IMR-90 (cell line): ENCODE measurements at regions not wholly inside any gene's neighbourhood (a gene's known extent, or its start where the extent isn't known, plus 50 kb on each side); places are given as distances from the start of the nearest gene placed in this dataset.

Experiments used
- BHLHE40 ChIP-seq: fragments of 150-350 bp; IDR thresholded peaks from 2 replicates; pipeline ENCODE4 v1.6.1; 2016; ENCODE audit warnings: mild to moderate bottlenecking, low read depth, low read length
- CEBPB ChIP-seq: IDR thresholded peaks from 2 replicates; pipeline ENCODE4 v1.6.1; 2012; ENCODE audit warnings: low read depth, low read length, improper control_type of control experiment
- FOS ChIP-seq: fragments of 150-350 bp; IDR thresholded peaks from 2 replicates; pipeline ENCODE4 v1.6.1; 2016; ENCODE audit warnings: low read depth, low read length
- MAFK ChIP-seq: IDR thresholded peaks from 2 replicates; pipeline ENCODE4 v1.6.1; 2012; ENCODE audit warnings: low read depth, low read length, improper control_type of control experiment
- MAZ ChIP-seq: IDR thresholded peaks from 2 replicates; pipeline ENCODE4 v1.6.1; 2012; ENCODE audit warnings: low read depth, mild to moderate bottlenecking, low read length, improper control_type of control experiment, moderate library complexity, borderline replicate concordance
- NFE2L2 ChIP-seq: fragments of 150-350 bp; IDR thresholded peaks from 2 replicates; pipeline ENCODE4 v1.6.1; 2016; ENCODE audit warnings: low read depth, mild to moderate bottlenecking, low read length
- POLR2A ChIP-seq: IDR thresholded peaks from 2 replicates; pipeline ENCODE4 v1.6.1; 2012; ENCODE audit warnings: mild to moderate bottlenecking, low read depth, low read length
- RAD21 ChIP-seq: IDR thresholded peaks from 2 replicates; pipeline ENCODE4 v1.6.1; 2012; ENCODE audit warnings: low read length, improper control_type of control experiment
- RCOR1 ChIP-seq: IDR thresholded peaks from 2 replicates; pipeline ENCODE4 v1.6.1; 2012; ENCODE audit warnings: mild to moderate bottlenecking, low read length, improper control_type of control experiment; ENCODE audit not compliant: insufficient replicate concordance
- RFX5 ChIP-seq: IDR thresholded peaks from 2 replicates; pipeline ENCODE4 v1.8.0; 2012; ENCODE audit warnings: low read depth, mild to moderate bottlenecking, low read length, moderate library complexity
- SMC3 ChIP-seq: fragments of 150-350 bp; IDR thresholded peaks from 2 replicates; pipeline ENCODE4 v1.6.1; 2016; ENCODE audit warnings: low read depth, mild to moderate bottlenecking, antibody characterized with exemption, low read length, moderate library complexity
- TF ChIP-seq, protein P1 (sequence below): conservative IDR thresholded peaks from 2 replicates; pipeline ENCODE4 v1.5.1; 2012; ENCODE audit warnings: mild to moderate bottlenecking, low read depth, low read length, improper control_type of control experiment
- TF ChIP-seq, protein P2 (sequence below): fragments of 150-350 bp; IDR thresholded peaks from 2 replicates; pipeline ENCODE4 v1.6.1; 2016; ENCODE audit warnings: low read depth, mild to moderate bottlenecking, low read length, moderate library complexity, borderline replicate concordance
- TF ChIP-seq, protein P3 (sequence below): fragments of 150-350 bp; IDR thresholded peaks from 2 replicates; pipeline ENCODE4 v1.6.1; 2017; ENCODE audit warnings: mild to moderate bottlenecking, antibody characterized with exemption, low read length, low read depth

DNA sequence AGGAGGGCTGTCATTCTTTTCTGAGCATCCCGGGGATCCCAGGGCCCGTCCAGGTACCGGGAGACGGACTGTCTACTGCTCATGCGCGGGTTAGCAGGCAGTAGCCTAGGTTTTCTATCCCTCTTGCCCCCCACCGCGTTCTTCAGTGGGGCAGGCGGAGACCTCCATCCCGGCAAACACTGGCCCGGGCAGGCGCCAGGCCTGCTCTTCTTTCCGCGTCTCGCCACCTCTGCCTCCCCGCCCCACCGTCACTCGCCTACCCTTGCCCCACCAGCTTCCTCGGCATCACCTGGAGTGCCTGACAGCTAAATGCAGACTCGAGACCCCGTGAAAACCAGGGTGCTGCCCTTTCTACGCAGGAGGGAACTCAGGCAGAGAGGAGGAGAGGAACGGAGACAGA is 1937.7 kb upstream of the DEFB115 start:
- TF ChIP-seq, protein P1, sequence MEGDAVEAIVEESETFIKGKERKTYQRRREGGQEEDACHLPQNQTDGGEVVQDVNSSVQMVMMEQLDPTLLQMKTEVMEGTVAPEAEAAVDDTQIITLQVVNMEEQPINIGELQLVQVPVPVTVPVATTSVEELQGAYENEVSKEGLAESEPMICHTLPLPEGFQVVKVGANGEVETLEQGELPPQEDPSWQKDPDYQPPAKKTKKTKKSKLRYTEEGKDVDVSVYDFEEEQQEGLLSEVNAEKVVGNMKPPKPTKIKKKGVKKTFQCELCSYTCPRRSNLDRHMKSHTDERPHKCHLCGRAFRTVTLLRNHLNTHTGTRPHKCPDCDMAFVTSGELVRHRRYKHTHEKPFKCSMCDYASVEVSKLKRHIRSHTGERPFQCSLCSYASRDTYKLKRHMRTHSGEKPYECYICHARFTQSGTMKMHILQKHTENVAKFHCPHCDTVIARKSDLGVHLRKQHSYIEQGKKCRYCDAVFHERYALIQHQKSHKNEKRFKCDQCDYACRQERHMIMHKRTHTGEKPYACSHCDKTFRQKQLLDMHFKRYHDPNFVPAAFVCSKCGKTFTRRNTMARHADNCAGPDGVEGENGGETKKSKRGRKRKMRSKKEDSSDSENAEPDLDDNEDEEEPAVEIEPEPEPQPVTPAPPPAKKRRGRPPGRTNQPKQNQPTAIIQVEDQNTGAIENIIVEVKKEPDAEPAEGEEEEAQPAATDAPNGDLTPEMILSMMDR = no peak
- TF ChIP-seq POLR2A = no peak
- no peak for TF ChIP-seq SMC3
- TF ChIP-seq RCOR1 = no peak
- TF ChIP-seq, protein P2, sequence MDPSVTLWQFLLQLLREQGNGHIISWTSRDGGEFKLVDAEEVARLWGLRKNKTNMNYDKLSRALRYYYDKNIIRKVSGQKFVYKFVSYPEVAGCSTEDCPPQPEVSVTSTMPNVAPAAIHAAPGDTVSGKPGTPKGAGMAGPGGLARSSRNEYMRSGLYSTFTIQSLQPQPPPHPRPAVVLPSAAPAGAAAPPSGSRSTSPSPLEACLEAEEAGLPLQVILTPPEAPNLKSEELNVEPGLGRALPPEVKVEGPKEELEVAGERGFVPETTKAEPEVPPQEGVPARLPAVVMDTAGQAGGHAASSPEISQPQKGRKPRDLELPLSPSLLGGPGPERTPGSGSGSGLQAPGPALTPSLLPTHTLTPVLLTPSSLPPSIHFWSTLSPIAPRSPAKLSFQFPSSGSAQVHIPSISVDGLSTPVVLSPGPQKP = no peak
- no peak for TF ChIP-seq MAFK
- TF ChIP-seq NFE2L2 = no peak
- no peak for TF ChIP-seq RAD21
- no peak for TF ChIP-seq BHLHE40
- TF ChIP-seq CEBPB = no peak
- TF ChIP-seq, protein P3, sequence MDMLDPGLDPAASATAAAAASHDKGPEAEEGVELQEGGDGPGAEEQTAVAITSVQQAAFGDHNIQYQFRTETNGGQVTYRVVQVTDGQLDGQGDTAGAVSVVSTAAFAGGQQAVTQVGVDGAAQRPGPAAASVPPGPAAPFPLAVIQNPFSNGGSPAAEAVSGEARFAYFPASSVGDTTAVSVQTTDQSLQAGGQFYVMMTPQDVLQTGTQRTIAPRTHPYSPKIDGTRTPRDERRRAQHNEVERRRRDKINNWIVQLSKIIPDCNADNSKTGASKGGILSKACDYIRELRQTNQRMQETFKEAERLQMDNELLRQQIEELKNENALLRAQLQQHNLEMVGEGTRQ = no peak
- no peak for TF ChIP-seq MAZ
- no peak for TF ChIP-seq RFX5
- no peak for TF ChIP-seq FOS
